Erythroblast (primary cell): ENCODE measurements at regions not wholly inside any gene's neighbourhood (a gene's known extent, or its start where the extent isn't known, plus 50 kb on each side); places are given as distances from the start of the nearest gene placed in this dataset.

Experiments used
- GATA1 ChIP-seq: IDR thresholded peaks from 2 replicates; pipeline ENCODE4 v1.6.1; 2011; ENCODE audit warnings: low read depth, mild to moderate bottlenecking, control low read depth, low read length, moderate library complexity
- POLR2A ChIP-seq: IDR thresholded peaks from 2 replicates; pipeline ENCODE4 v1.6.1; 2011; ENCODE audit warnings: mild to moderate bottlenecking, low read length

- TF ChIP-seq POLR2A (no peak), GATA1 (no peak)
These were observed 618.0 kb downstream of the BRD1 start for GRCh38 chr22:49209452-49210195.
